Progenitor cell of endocrine pancreas (in vitro differentiated cells): ENCODE measurements at regions not wholly inside any gene's neighbourhood (a gene's known extent, or its start where the extent isn't known, plus 50 kb on each side); places are given as distances from the start of the nearest gene placed in this dataset.
A peak's percentile ranks its signal among the peaks of the same experiment; 100 is the strongest.

Experiments
- DNase-seq: peaks from one replicate; pipeline ENCODE4 v3.0.0; 2021; ENCODE audit warnings: low spot score; ENCODE audit not compliant: unreplicated experiment
- H3K27ac Mint-ChIP-seq: 2 replicates; pipeline ENCODE4 v1.8.0; 2021; ENCODE audit warnings: mild to moderate bottlenecking, moderate library complexity, mixed read lengths
- H3K27me3 Mint-ChIP-seq: 2 replicates; pipeline ENCODE4 v1.8.0; 2021; ENCODE audit warnings: mixed read lengths
- H3K36me3 Mint-ChIP-seq: 2 replicates; pipeline ENCODE4 v1.8.0; 2022; ENCODE audit warnings: mixed read lengths; ENCODE audit not compliant: insufficient read depth
- H3K4me1 Mint-ChIP-seq: 2 replicates; pipeline ENCODE4 v1.8.0; 2021; ENCODE audit warnings: low read depth, mixed read lengths
- H3K4me3 Mint-ChIP-seq: 2 replicates; pipeline ENCODE4 v1.8.0; 2021; ENCODE audit warnings: low read depth, mild to moderate bottlenecking, moderate library complexity, mixed read lengths
- H3K9me3 Mint-ChIP-seq: 2 replicates; pipeline ENCODE4 v1.8.0; 2021; ENCODE audit warnings: low read depth, mixed read lengths
- CTCF ChIP-seq: fragments of 200-600 bp; sonication (generic); IDR thresholded peaks from one replicate; pipeline ENCODE4 v1.5.0; 2021; ENCODE audit warnings: antibody characterized with exemption, mild to moderate bottlenecking; ENCODE audit not compliant: unreplicated experiment

- Mint-ChIP-seq H3K27ac (no peak overlapping the region), H3K9me3 (peaks cover 29% of the 10 kb centered on the region)
- TF ChIP-seq CTCF, result no peak
These were observed 146.3 kb downstream of the ZNF674 start for GRCh38 chrX:46398874-46399273.

GRCh38 chrX:46398126-46398525 is 147.1 kb downstream of the ZNF674 start:
- Mint-ChIP-seq H3K36me3 (peaks cover 2% of the 10 kb centered on the region), H3K4me3 (no peak overlapping the region), H3K4me1 (peaks cover 2% of the 10 kb centered on the region), H3K27me3 (no peaks in the 10 kb centered on the region), H3K9me3 (peaks cover 29% of the 10 kb centered on the region), H3K27ac (no peak overlapping the region)
- no peak for TF ChIP-seq CTCF
- DNase-seq, result no peak

More at GRCh38 chrX:46398874-46399273, 146.3 kb downstream of the ZNF674 start:
- H3K4me1 Mint-ChIP-seq, result peaks cover 2% of the 10 kb centered on the region
- H3K36me3 Mint-ChIP-seq, result peaks cover 2% of the 10 kb centered on the region
- H3K4me3 Mint-ChIP-seq, result no peak overlapping the region
- no peaks in the 10 kb centered on the region for H3K27me3 Mint-ChIP-seq
- DNase-seq, result no peak

- H3K4me1 Mint-ChIP-seq, result no peaks in the 10 kb centered on the region
- peaks cover 2% of the 10 kb centered on the region for H3K36me3 Mint-ChIP-seq
- TF ChIP-seq CTCF, result peak; percentile 18
- DNase-seq, result no peak
- peaks cover 39% of the 10 kb centered on the region for H3K9me3 Mint-ChIP-seq
- H3K27me3 Mint-ChIP-seq, result no peaks in the 10 kb centered on the region
- H3K4me3 Mint-ChIP-seq, result no peak overlapping the region
- no peak overlapping the region for H3K27ac Mint-ChIP-seq
These were observed 158.7 kb downstream of the ZNF674 start for GRCh38 chrX:46386511-46386910.

- Mint-ChIP-seq H3K4me1 (no peaks in the 10 kb centered on the region), H3K4me3 (no peak overlapping the region), H3K36me3 (no peaks in the 10 kb centered on the region), H3K9me3 (peaks cover 31% of the 10 kb centered on the region), H3K27me3 (no peaks in the 10 kb centered on the region), H3K27ac (no peak overlapping the region)
- no peak for TF ChIP-seq CTCF
- no peak for DNase-seq
These were observed 162.2 kb downstream of the ZNF674 start for GRCh38 chrX:46383006-46383405.

GRCh38 chrX:46382595-46382994 is 162.6 kb downstream of the ZNF674 start:
- Mint-ChIP-seq H3K4me3 (no peak overlapping the region), H3K4me1 (no peaks in the 10 kb centered on the region), H3K27ac (no peak overlapping the region), H3K9me3 (peaks cover 27% of the 10 kb centered on the region), H3K36me3 (no peaks in the 10 kb centered on the region), H3K27me3 (no peaks in the 10 kb centered on the region)
- DNase-seq, result no peak
- TF ChIP-seq CTCF, result no peak
